Trophoblast cell (in vitro differentiated cells and primary cell): ENCODE measurements at regions not wholly inside any gene's neighbourhood (a gene's known extent, or its start where the extent isn't known, plus 50 kb on each side); places are given as distances from the start of the nearest gene placed in this dataset.

Source experiments
- DNase-seq, 2 donors: peaks; one replicate each; pipeline ENCODE4 v3.0.0-alpha.2; 2016
- H2AFZ ChIP-seq: 2 replicates; pipeline ENCODE4 v1.6.1; 2013; ENCODE audit warnings: low read length, moderate library complexity, mild to moderate bottlenecking; ENCODE audit not compliant: insufficient read depth, poor library complexity
- H2AK5ac ChIP-seq: 2 replicates; pipeline ENCODE4 v1.6.1; 2013; ENCODE audit warnings: mild to moderate bottlenecking, low read length
- H2BK120ac ChIP-seq: 2 replicates; pipeline ENCODE4 v1.6.1; 2013; ENCODE audit warnings: low read length, mild to moderate bottlenecking, moderate library complexity; ENCODE audit not compliant: insufficient read depth, poor library complexity
- H2BK12ac ChIP-seq: 2 replicates; pipeline ENCODE4 v1.6.1; 2013; ENCODE audit warnings: mild to moderate bottlenecking, low read length, moderate library complexity
- H2BK5ac ChIP-seq: 2 replicates; pipeline ENCODE4 v1.6.1; 2013; ENCODE audit warnings: low read length, low read depth, moderate library complexity, mild to moderate bottlenecking; ENCODE audit not compliant: poor library complexity
- H3K14ac ChIP-seq: 2 replicates; pipeline ENCODE4 v1.6.1; 2013; ENCODE audit warnings: mild to moderate bottlenecking, low read length
- H3K18ac ChIP-seq: 2 replicates; pipeline ENCODE4 v1.6.1; 2013; ENCODE audit warnings: mild to moderate bottlenecking, low read length
- H3K23ac ChIP-seq: 2 replicates; pipeline ENCODE4 v1.6.1; 2013; ENCODE audit warnings: low read length
- H3K27ac ChIP-seq: 2 replicates; pipeline ENCODE4 v1.5.1; 2013; ENCODE audit warnings: low read depth, mild to moderate bottlenecking, inconsistent platforms, low read length, moderate library complexity
- H3K27me3 ChIP-seq: 2 replicates; pipeline ENCODE4 v1.6.1; 2013; ENCODE audit warnings: inconsistent platforms, mild to moderate bottlenecking, low read length, moderate library complexity; ENCODE audit not compliant: insufficient read depth
- H3K36me3 ChIP-seq, 2 experiments: 1 replicate in 1 of 2; 2 replicates in 1 of 2; pipeline ENCODE4 v1.6.1; 2013; ENCODE audit warnings: low read length in 2 of 2, mild to moderate bottlenecking in 2 of 2, moderate library complexity in 1 of 2; ENCODE audit not compliant: insufficient read depth in 2 of 2, control insufficient read depth in 1 of 2
- H3K4ac ChIP-seq: 2 replicates; pipeline ENCODE4 v1.6.1; 2013; ENCODE audit warnings: low read depth, mild to moderate bottlenecking, low read length, moderate library complexity
- H3K4me1 ChIP-seq, 2 experiments: 1 replicate in 1 of 2; 2 replicates in 1 of 2; pipeline ENCODE4 v1.6.1; 2013; ENCODE audit warnings: low read length in 2 of 2, mild to moderate bottlenecking in 2 of 2, moderate library complexity in 1 of 2; ENCODE audit not compliant: insufficient read depth in 2 of 2, control insufficient read depth in 1 of 2
- H3K4me2 ChIP-seq: 2 replicates; pipeline ENCODE4 v1.6.1; 2013; ENCODE audit warnings: inconsistent platforms, mild to moderate bottlenecking, low read length, moderate library complexity
- H3K4me3 ChIP-seq: 2 replicates; pipeline ENCODE4 v1.5.1; 2013; ENCODE audit warnings: mild to moderate bottlenecking, low read depth, low read length, inconsistent platforms
- H3K79me1 ChIP-seq: one replicate; pipeline ENCODE4 v1.6.1; 2013; ENCODE audit warnings: low read length
- H3K79me2 ChIP-seq: 2 replicates; pipeline ENCODE4 v1.6.1; 2013; ENCODE audit warnings: low read length, mild to moderate bottlenecking; ENCODE audit not compliant: control insufficient read depth, insufficient read depth, poor library complexity
- H3K9ac ChIP-seq: 2 replicates; pipeline ENCODE4 v1.6.1; 2013; ENCODE audit warnings: mild to moderate bottlenecking, low read length
- H3K9me3 ChIP-seq: 2 replicates; pipeline ENCODE4 v1.6.1; 2013; ENCODE audit warnings: low read depth, mild to moderate bottlenecking, control low read depth, inconsistent platforms, low read length; ENCODE audit not compliant: insufficient read depth
- H4K12ac ChIP-seq: 2 replicates; pipeline ENCODE4 v1.6.1; 2013; ENCODE audit warnings: low read depth, mild to moderate bottlenecking, low read length, moderate library complexity
- H4K8ac ChIP-seq: 2 replicates; pipeline ENCODE4 v1.6.1; 2013; ENCODE audit warnings: low read depth, mild to moderate bottlenecking, low read length, moderate library complexity
- H4K91ac ChIP-seq: one replicate; pipeline ENCODE4 v1.6.1; 2013; ENCODE audit warnings: low read depth, mild to moderate bottlenecking, low read length, moderate library complexity
- WGBS: extraction: QIAGEN DNeasy Blood & Tissue Kit; methylation state at CpG from one replicate; pipeline ENCODE4 v1.1.7; 2013; ENCODE audit warnings: missing lambda C conversion rate; ENCODE audit not compliant: insufficient read length, insufficient coverage; ENCODE audit errors: extremely low coverage; 5-methylcytosine and 5-hydroxymethylcytosine counted together

- Histone ChIP-seq H3K23ac (no peak overlapping the region), H3K36me3 (no peaks in the 10 kb centered on the region), H4K91ac (no peak overlapping the region), H3K4me3 (no peak overlapping the region), H4K8ac (no peak overlapping the region), H3K27me3 (no peaks in the 10 kb centered on the region), H2AFZ (no peak overlapping the region), H3K9ac (no peak overlapping the region), H2BK5ac (no peak overlapping the region), H2BK120ac (no peak overlapping the region), H3K14ac (no peak overlapping the region), H2AK5ac (no peak overlapping the region), H3K18ac (no peak overlapping the region), H3K9me3 (no peaks in the 10 kb centered on the region), H3K79me2 (no peaks in the 10 kb centered on the region), H3K4ac (no peak overlapping the region), H3K27ac (no peak overlapping the region), H4K12ac (no peak overlapping the region), H3K4me1 (peaks cover 2 to 8% of the 10 kb centered on the region in 2 experiments), H3K79me1 (no peaks in the 10 kb centered on the region), H2BK12ac (no peak overlapping the region), H3K4me2 (no peak overlapping the region)
- WGBS = no CpG with 5 or more reads among the region's 3 CpGs
- DNase-seq = peak in 1 of 2 donors; percentile 35
Observed at GRCh38 chr3:159635047-159635641, 353.5 kb upstream of the IL12A start.

GRCh38 chr3:159637883-159638542 lies 350.6 kb upstream of the IL12A start:
- Histone ChIP-seq H3K27me3 (no peaks in the 10 kb centered on the region), H3K9me3 (no peaks in the 10 kb centered on the region), H3K18ac (no peak overlapping the region), H2BK12ac (no peak overlapping the region), H3K4ac (no peak overlapping the region), H3K27ac (no peak overlapping the region), H3K23ac (no peak overlapping the region), H3K79me2 (no peaks in the 10 kb centered on the region), H4K8ac (no peak overlapping the region), H3K4me1 (no peaks in the 10 kb centered on the region), H2AFZ (no peak overlapping the region), H3K79me1 (no peaks in the 10 kb centered on the region), H3K9ac (no peak overlapping the region), H3K14ac (no peak overlapping the region), H3K4me2 (no peak overlapping the region), H2BK120ac (no peak overlapping the region), H3K36me3 (no peaks in the 10 kb centered on the region), H2AK5ac (no peak overlapping the region), H2BK5ac (no peak overlapping the region), H4K91ac (no peak overlapping the region), H3K4me3 (no peak overlapping the region), H4K12ac (no peak overlapping the region)
- no CpG with 5 or more reads among the region's 2 CpGs for WGBS
- peak in 1 of 2 donors; percentile 1 for DNase-seq

GRCh38 chr3:159640225-159640624 lies 348.4 kb upstream of the IL12A start:
- H3K9me3 ChIP-seq = no peaks in the 10 kb centered on the region
- no peaks in the 10 kb centered on the region for H3K79me2 ChIP-seq
- no peaks in the 10 kb centered on the region for H3K36me3 ChIP-seq
- no peak overlapping the region for H2BK5ac ChIP-seq
- H3K4ac ChIP-seq = no peak overlapping the region
- H3K4me1 ChIP-seq = no peaks in the 10 kb centered on the region
- H2AK5ac ChIP-seq = no peak overlapping the region
- H3K18ac ChIP-seq = no peak overlapping the region
- H4K12ac ChIP-seq = no peak overlapping the region
- no peak overlapping the region for H2AFZ ChIP-seq
- H3K79me1 ChIP-seq = no peaks in the 10 kb centered on the region
- no peak overlapping the region for H3K4me3 ChIP-seq
- H4K91ac ChIP-seq = no peak overlapping the region
- H3K27me3 ChIP-seq = no peaks in the 10 kb centered on the region
- DNase-seq = no peak
- H3K23ac ChIP-seq = no peak overlapping the region
- H3K14ac ChIP-seq = no peak overlapping the region
- no CpG with 5 or more reads among the region's 4 CpGs for WGBS
- H3K4me2 ChIP-seq = no peak overlapping the region
- no peak overlapping the region for H3K27ac ChIP-seq
- no peak overlapping the region for H2BK12ac ChIP-seq
- no peak overlapping the region for H4K8ac ChIP-seq
- H2BK120ac ChIP-seq = no peak overlapping the region
- no peak overlapping the region for H3K9ac ChIP-seq

- no peak overlapping the region for H2AK5ac ChIP-seq
- no peak overlapping the region for H3K18ac ChIP-seq
- H4K12ac ChIP-seq = no peak overlapping the region
- H4K91ac ChIP-seq = no peak overlapping the region
- no peaks in the 10 kb centered on the region for H3K4me1 ChIP-seq
- H3K14ac ChIP-seq = no peak overlapping the region
- no peak overlapping the region for H3K9ac ChIP-seq
- no peak overlapping the region for H2BK5ac ChIP-seq
- no peak overlapping the region for H4K8ac ChIP-seq
- no peaks in the 10 kb centered on the region for H3K79me1 ChIP-seq
- H3K4me3 ChIP-seq = no peak overlapping the region
- no peak overlapping the region for H2BK12ac ChIP-seq
- H3K9me3 ChIP-seq = no peaks in the 10 kb centered on the region
- H3K23ac ChIP-seq = no peak overlapping the region
- no peak overlapping the region for H3K4me2 ChIP-seq
- H3K79me2 ChIP-seq = no peaks in the 10 kb centered on the region
- no peaks in the 10 kb centered on the region for H3K36me3 ChIP-seq
- H2BK120ac ChIP-seq = no peak overlapping the region
- H3K4ac ChIP-seq = no peak overlapping the region
- DNase-seq = no peak
- no peaks in the 10 kb centered on the region for H3K27me3 ChIP-seq
- no peak overlapping the region for H2AFZ ChIP-seq
- no peak overlapping the region for H3K27ac ChIP-seq
Observed at GRCh38 chr3:159643406-159643805, 345.2 kb upstream of the IL12A start.
